ENCODE measurements at regions not wholly inside any gene's neighbourhood (a gene's known extent, or its start where the extent isn't known, plus 50 kb on each side); places are given as distances from the start of the nearest gene placed in this dataset.

DNA sequence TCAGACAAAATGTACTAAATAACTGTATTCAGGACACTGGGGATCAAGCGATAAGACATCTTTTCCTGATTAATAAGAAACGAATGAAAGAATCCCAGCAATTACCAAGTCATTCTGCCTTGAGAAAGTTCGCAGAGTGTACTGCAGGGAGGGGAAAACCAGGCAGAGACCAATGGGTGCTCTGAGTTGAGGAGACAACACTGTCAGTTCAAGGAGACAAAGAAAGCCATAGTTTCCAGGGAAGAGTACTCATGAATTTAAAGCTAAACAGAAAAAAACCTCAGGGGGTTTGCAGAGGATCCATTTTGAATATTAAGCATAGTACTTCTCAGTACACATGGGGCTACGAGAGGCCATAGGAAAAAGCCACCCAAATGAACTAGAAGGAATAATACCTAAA lies 573.0 kb downstream of the KCTD8 start:
- Mint-ChIP-seq H3K4me3 (ENCODE audit: unreplicated experiment) (no peak overlapping the region), H3K4me1 (ENCODE audit: low read depth, unreplicated experiment) (peaks cover 8% of the 10 kb centered on the region), H3K36me3 (ENCODE audit: unreplicated experiment) (no peaks in the 10 kb centered on the region), H3K27ac (ENCODE audit: unreplicated experiment) (no peak overlapping the region), H3K27me3 (ENCODE audit: unreplicated experiment) (peaks cover 2% of the 10 kb centered on the region), H3K9me3 (ENCODE audit: unreplicated experiment) (no peaks in the 10 kb centered on the region)
- no peak for DNase-seq
- TF ChIP-seq, protein P1, sequence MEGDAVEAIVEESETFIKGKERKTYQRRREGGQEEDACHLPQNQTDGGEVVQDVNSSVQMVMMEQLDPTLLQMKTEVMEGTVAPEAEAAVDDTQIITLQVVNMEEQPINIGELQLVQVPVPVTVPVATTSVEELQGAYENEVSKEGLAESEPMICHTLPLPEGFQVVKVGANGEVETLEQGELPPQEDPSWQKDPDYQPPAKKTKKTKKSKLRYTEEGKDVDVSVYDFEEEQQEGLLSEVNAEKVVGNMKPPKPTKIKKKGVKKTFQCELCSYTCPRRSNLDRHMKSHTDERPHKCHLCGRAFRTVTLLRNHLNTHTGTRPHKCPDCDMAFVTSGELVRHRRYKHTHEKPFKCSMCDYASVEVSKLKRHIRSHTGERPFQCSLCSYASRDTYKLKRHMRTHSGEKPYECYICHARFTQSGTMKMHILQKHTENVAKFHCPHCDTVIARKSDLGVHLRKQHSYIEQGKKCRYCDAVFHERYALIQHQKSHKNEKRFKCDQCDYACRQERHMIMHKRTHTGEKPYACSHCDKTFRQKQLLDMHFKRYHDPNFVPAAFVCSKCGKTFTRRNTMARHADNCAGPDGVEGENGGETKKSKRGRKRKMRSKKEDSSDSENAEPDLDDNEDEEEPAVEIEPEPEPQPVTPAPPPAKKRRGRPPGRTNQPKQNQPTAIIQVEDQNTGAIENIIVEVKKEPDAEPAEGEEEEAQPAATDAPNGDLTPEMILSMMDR (IDR thresholded peaks at IDR 0.05; ENCODE audit: partially characterized antibody, unreplicated experiment) = no peak

DNA sequence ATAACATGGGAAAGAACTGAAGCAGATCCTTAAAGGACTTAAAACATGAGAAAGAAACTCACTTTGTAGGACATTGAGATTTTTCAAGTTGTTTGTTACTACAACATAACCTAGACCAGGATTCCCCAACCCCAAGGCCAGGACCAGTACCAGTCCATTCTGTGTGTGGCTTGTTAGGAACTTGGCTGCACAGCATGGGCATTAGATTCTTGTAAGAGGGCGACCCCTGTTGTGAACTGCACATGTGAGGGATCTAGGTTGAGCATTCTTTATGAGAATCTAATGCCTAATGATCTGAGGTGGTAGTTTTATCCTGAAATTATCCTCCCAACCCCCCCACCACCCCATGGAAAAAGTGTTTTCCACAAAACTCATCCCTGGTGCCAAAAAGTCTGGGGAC lies 566.1 kb downstream of the KCTD8 start:
- TF ChIP-seq, protein P1 (IDR thresholded peaks at IDR 0.05; ENCODE audit: partially characterized antibody, unreplicated experiment) = no peak
- H3K4me1 Mint-ChIP-seq (ENCODE audit: low read depth, unreplicated experiment) = no peaks in the 10 kb centered on the region
- H3K4me3 Mint-ChIP-seq (ENCODE audit: unreplicated experiment) = no peak overlapping the region
- H3K9me3 Mint-ChIP-seq (ENCODE audit: unreplicated experiment) = no peaks in the 10 kb centered on the region
- no peaks in the 10 kb centered on the region for H3K36me3 Mint-ChIP-seq (ENCODE audit: unreplicated experiment)
- no peak overlapping the region for H3K27ac Mint-ChIP-seq (ENCODE audit: unreplicated experiment)
- DNase-seq = no peak
- no peaks in the 10 kb centered on the region for H3K27me3 Mint-ChIP-seq (ENCODE audit: unreplicated experiment)

DNA sequence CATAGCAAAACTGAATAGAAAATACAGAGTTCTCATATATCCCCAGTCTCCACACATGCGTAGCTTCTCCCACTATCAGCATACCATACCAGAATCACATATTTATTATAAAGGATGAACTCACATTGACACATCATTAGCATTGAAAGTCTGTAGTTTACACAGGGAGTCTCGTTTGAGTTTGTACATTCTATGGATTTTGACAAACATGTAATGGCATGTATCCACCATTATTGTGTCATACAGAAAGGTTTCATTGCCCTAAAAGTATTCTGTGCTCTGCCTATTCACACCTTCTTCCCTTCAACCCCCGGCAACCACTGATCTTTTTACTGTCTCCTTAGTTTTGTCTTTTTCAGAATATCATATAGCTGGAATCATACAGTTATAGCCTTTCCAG lies 562.4 kb downstream of the KCTD8 start:
- no peaks in the 10 kb centered on the region for H3K27me3 Mint-ChIP-seq (ENCODE audit: unreplicated experiment)
- H3K4me1 Mint-ChIP-seq (ENCODE audit: low read depth, unreplicated experiment) = no peaks in the 10 kb centered on the region
- H3K4me3 Mint-ChIP-seq (ENCODE audit: unreplicated experiment) = no peak overlapping the region
- no peak for DNase-seq
- no peaks in the 10 kb centered on the region for H3K9me3 Mint-ChIP-seq (ENCODE audit: unreplicated experiment)
- TF ChIP-seq, protein P1 (IDR thresholded peaks at IDR 0.05; ENCODE audit: partially characterized antibody, unreplicated experiment) = no peak
- H3K36me3 Mint-ChIP-seq (ENCODE audit: unreplicated experiment) = no peaks in the 10 kb centered on the region
- no peak overlapping the region for H3K27ac Mint-ChIP-seq (ENCODE audit: unreplicated experiment)

DNA sequence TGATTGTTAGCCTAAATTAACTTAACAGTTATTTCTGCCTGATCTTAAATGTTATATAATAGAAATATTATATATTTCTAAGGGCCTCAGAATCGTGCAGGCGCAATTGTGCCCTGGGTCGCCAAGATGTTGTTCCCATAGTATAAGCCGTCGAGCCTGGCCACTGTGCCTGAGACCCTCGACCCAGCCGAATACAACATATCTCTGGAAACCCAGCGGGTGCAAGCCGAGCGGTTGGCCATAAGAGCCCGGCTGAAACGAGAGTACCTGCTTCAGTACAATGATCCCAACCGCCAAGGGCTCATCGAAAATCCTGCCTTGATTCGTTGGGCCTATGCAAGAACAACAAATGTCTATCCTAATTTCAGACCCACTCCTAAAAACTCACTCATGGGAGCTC lies 549.8 kb downstream of the KCTD8 start:
- no peak for DNase-seq
- no peaks in the 10 kb centered on the region for H3K4me1 Mint-ChIP-seq (ENCODE audit: low read depth, unreplicated experiment)

DNA sequence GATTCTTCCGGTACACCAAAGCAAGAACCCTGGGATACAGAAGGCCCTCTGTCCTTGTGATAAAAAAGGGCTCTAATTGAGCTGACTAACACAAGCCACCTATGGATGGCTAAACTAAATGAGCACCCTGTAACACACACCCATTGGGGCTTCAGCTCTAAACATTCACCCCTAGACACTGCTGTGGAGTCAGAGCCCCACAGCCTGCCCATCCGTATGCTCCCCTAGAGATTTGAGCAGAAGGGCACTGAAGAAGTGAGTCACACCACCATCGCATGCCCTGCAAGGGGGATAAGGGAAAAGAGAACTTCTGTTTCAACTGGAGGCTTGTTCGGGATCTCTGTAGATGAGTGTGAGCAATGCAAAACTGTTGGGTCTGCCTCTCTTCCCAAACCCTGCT lies 545.2 kb downstream of the KCTD8 start:
- H3K36me3 Mint-ChIP-seq (ENCODE audit: unreplicated experiment) = no peaks in the 10 kb centered on the region
- no peak overlapping the region for H3K27ac Mint-ChIP-seq (ENCODE audit: unreplicated experiment)
- TF ChIP-seq, protein P1 (IDR thresholded peaks at IDR 0.05; ENCODE audit: partially characterized antibody, unreplicated experiment) = no peak
- H3K9me3 Mint-ChIP-seq (ENCODE audit: unreplicated experiment) = no peaks in the 10 kb centered on the region
- no peak for DNase-seq
- H3K4me3 Mint-ChIP-seq (ENCODE audit: unreplicated experiment) = no peak overlapping the region
- peaks cover 2% of the 10 kb centered on the region for H3K27me3 Mint-ChIP-seq (ENCODE audit: unreplicated experiment)
- H3K4me1 Mint-ChIP-seq (ENCODE audit: low read depth, unreplicated experiment) = peaks cover 4% of the 10 kb centered on the region

More for the DNA sequence above, 549.8 kb downstream of the KCTD8 start:
- Mint-ChIP-seq H3K27ac (ENCODE audit: unreplicated experiment) (no peak overlapping the region), H3K36me3 (ENCODE audit: unreplicated experiment) (no peaks in the 10 kb centered on the region), H3K4me3 (ENCODE audit: unreplicated experiment) (no peak overlapping the region), H3K27me3 (ENCODE audit: unreplicated experiment) (no peaks in the 10 kb centered on the region), H3K9me3 (ENCODE audit: unreplicated experiment) (peaks cover 3% of the 10 kb centered on the region)
- TF ChIP-seq, protein P1 (IDR thresholded peaks at IDR 0.05; ENCODE audit: partially characterized antibody, unreplicated experiment) = no peak
